OCI-LY1 (cell line): ENCODE measurements at regions not wholly inside any gene's neighbourhood (a gene's known extent, or its start where the extent isn't known, plus 50 kb on each side); places are given as distances from the start of the nearest gene placed in this dataset.

ENCODE experiments used
- CTCF ChIP-seq: fragments of 200-600 bp; sonication (generic), shearing (Covaris generic); IDR thresholded peaks from 2 replicates; pipeline ENCODE4 v1.5.1; 2017; ENCODE audit warnings: mild to moderate bottlenecking, antibody characterized with exemption, low read length, moderate library complexity, mixed read lengths
- EZH2 ChIP-seq: fragments of 200-600 bp; sonication (generic), shearing (Covaris generic); IDR thresholded peaks from 2 replicates; pipeline ENCODE4 v1.8.0; 2017; ENCODE audit warnings: borderline replicate concordance, mixed run types, mild to moderate bottlenecking, antibody characterized with exemption, low read length, moderate library complexity, mixed read lengths

DNA sequence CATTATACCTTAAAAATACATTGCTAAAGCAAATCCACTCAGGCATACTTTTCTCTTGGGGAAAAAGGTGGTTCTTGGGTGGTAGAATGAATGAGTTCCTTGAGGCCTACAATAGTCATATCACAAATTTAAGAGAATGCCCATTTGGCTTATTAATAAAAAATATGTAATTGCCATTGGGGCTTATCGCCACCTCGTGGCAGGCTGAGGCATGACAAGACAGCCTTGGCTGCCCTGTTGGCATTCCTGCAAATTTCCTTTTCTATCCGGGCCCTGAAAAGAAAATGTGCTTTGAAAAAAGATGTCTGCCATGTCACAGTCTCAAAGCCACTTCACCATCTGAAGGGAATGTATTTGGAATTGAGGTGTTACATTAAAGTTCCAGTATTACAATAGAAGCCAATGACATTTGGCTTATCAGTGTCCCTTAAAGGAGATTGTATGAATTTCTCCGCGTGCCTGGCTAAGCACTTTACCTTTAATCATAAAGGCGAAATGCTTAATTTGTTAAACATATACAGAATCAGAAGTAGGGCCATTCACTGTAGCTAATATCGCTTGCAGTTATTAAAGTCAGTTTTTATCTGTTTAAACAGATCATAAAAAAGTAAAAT lies 188.3 kb upstream of the ZFP64 start:
- TF ChIP-seq CTCF (peak; percentile 95), EZH2 (no peak)
